Left colon (tissue), 2 donors: ENCODE measurements at regions not wholly inside any gene's neighbourhood (a gene's known extent, or its start where the extent isn't known, plus 50 kb on each side); places are given as distances from the start of the nearest gene placed in this dataset.

Source experiments
- ATAC-seq: fragments of 200-7000 bp; cut with Tn5 transposase; one replicate; pipeline ENCODE4 v1.9.1; 2020; ENCODE audit warnings: mild to moderate bottlenecking, moderate library complexity
- DNase-seq, 2 donors: peaks; one replicate each; pipeline ENCODE4 v3.0.0-alpha.2; 2020
- intact Hi-C, 2 donors: fragments of 100-400 bp; cut with DNase I in 1 of 2; cut with micrococcal nuclease in 1 of 2; formaldehyde crosslinking; loops; one replicate each; pipeline versions ENCODE4 v1.11.2 to v1.14.0; 2022; cut with DNase I, micrococcal nuclease
- donor health status: DM: no; HTN: no; CAD: no.
- donor health status: DM: yes; HTN: yes; CAD: no.

GRCh38 chr3:107992976-107993684, 97.7 kb downstream of the CD47 start:
- ATAC-seq (no peak), DNase-seq (no peak)
- intact Hi-C loops: no loop called here

- ATAC-seq (no peak), DNase-seq (no peak)
- intact Hi-C loops: no loop called here
Measured at GRCh38 chr3:107990926-107991325, 99.9 kb downstream of the CD47 start.

- ATAC-seq: no peak
- DNase-seq: no peak
- intact Hi-C loops: no loop called here
Measured at GRCh38 chr3:107990433-107990832, 100.4 kb downstream of the CD47 start.

- no peak for DNase-seq
- ATAC-seq: no peak
- intact Hi-C loops: no loop called here
Measured at GRCh38 chr3:107989661-107990060, 101.2 kb downstream of the CD47 start.

GRCh38 chr3:107988460-107989175, 102.2 kb downstream of the CD47 start:
- ATAC-seq: peak; percentile 89
- intact Hi-C loops: no loop called here
- peak; percentile 70 to 73 for DNase-seq

- intact Hi-C loops: no loop called here
- ATAC-seq (peak; percentile 69), DNase-seq (peak; percentile 68 to 81)
Measured at GRCh38 chr3:107987036-107987939, 103.5 kb downstream of the CD47 start.

- intact Hi-C loops: no loop called here
- DNase-seq: no peak
- no peak for ATAC-seq
Measured at GRCh38 chr3:107986505-107986904, 104.3 kb downstream of the CD47 start.

GRCh38 chr3:107985496-107985895, 105.3 kb downstream of the CD47 start:
- no peak for ATAC-seq
- DNase-seq: no peak
- intact Hi-C loops: no loop called here

GRCh38 chr3:107983247-107983646, 107.6 kb downstream of the CD47 start:
- intact Hi-C loops: no loop called here
- ATAC-seq: no peak
- DNase-seq: no peak

GRCh38 chr3:107982165-107982564, 108.7 kb downstream of the CD47 start:
- ATAC-seq (peak; percentile 53), DNase-seq (no peak)
- intact Hi-C loops: no loop called here

- peak; percentile 63 for ATAC-seq
- intact Hi-C loops: no loop called here
- no peak for DNase-seq
Measured at GRCh38 chr3:107981471-107982111, 109.2 kb downstream of the CD47 start.

GRCh38 chr3:107979538-107979937, 111.3 kb downstream of the CD47 start:
- no peak for ATAC-seq
- DNase-seq: no peak

GRCh38 chr3:107978131-107979055, 112.4 kb downstream of the CD47 start:
- DNase-seq: no peak
- peak; percentile 82 for ATAC-seq
- intact Hi-C loops: no loop called here

More at GRCh38 chr3:107979538-107979937, 111.3 kb downstream of the CD47 start:
- intact Hi-C loops: no loop called here

- ATAC-seq: no peak
- intact Hi-C loops: no loop called here
- no peak for DNase-seq
Measured at GRCh38 chr3:107977221-107978130, 113.4 kb downstream of the CD47 start.

GRCh38 chr3:107976202-107976800, 114.5 kb downstream of the CD47 start:
- DNase-seq (no peak), ATAC-seq (no peak)
- intact Hi-C loops: no loop called here

- no peak for ATAC-seq
- no peak for DNase-seq
- intact Hi-C loops: no loop called here
Measured at GRCh38 chr3:107975529-107976201, 115.2 kb downstream of the CD47 start.
